SJSA1 (cell line): ENCODE measurements at regions not wholly inside any gene's neighbourhood (a gene's known extent, or its start where the extent isn't known, plus 50 kb on each side); places are given as distances from the start of the nearest gene placed in this dataset.

ENCODE experiments used
- DNase-seq, 2 experiments: peaks; one replicate each; pipeline ENCODE4 v3.0.0-alpha.2; 2015 to 2020; ENCODE audit warnings: low spot score in 2 of 2, low read depth in 1 of 2
- H3K27ac ChIP-seq: fragments of 250-450 bp; sonication (Bioruptor Pico); 2 replicates; pipeline ENCODE4 v1.5.1; 2020; ENCODE audit warnings: mild to moderate bottlenecking, moderate library complexity
- H3K27me3 ChIP-seq: fragments of 250-450 bp; sonication (Bioruptor Pico); replicated peaks from 2 replicates; pipeline ENCODE4 v1.5.1; 2020; ENCODE audit warnings: mild to moderate bottlenecking, moderate library complexity
- H3K36me3 ChIP-seq: fragments of 250-450 bp; sonication (Bioruptor Pico); 2 replicates; pipeline ENCODE4 v1.5.1; 2020; ENCODE audit warnings: mild to moderate bottlenecking
- H3K4me1 ChIP-seq: fragments of 250-450 bp; sonication (Bioruptor Pico); replicated peaks from 2 replicates; pipeline ENCODE4 v1.6.1; 2021; ENCODE audit warnings: mild to moderate bottlenecking
- H3K4me3 ChIP-seq: fragments of 250-450 bp; sonication (Bioruptor Pico); 2 replicates; pipeline ENCODE4 v1.5.1; 2020; ENCODE audit warnings: mild to moderate bottlenecking
- H3K9me3 ChIP-seq: fragments of 250-450 bp; sonication (Bioruptor Pico); replicated peaks from 2 replicates; pipeline ENCODE4 v1.5.1; 2020; ENCODE audit warnings: mild to moderate bottlenecking

- Histone ChIP-seq H3K27ac (no peak overlapping the region), H3K27me3 (no peaks in the 10 kb centered on the region), H3K9me3 (no peaks in the 10 kb centered on the region), H3K4me1 (no peaks in the 10 kb centered on the region), H3K4me3 (no peak overlapping the region), H3K36me3 (no peaks in the 10 kb centered on the region)
- DNase-seq, result no peak
Observed at GRCh38 chr7:125681508-125681907, 751.9 kb upstream of the POT1 start.

DNA sequence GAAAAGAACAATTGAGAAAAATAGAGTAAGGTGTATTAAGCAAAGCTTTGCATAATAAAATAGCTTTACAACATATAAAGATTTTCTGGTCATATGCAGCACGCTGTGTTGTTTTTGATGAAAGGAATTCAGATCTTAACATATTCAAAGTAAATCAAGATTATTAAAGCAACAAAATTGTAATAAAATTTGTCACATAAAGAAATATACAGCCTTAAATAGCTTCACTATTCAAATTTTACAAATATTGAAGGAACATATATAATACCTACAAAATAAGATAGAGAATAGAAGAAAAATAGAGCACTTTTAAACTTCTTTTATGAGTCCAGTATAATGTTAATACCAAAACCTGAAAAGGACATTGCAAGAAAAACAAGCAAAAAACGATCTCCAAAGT lies 749.1 kb upstream of the POT1 start:
- Histone ChIP-seq H3K4me1 (no peaks in the 10 kb centered on the region), H3K27me3 (no peaks in the 10 kb centered on the region), H3K27ac (no peak overlapping the region), H3K9me3 (no peaks in the 10 kb centered on the region), H3K36me3 (no peaks in the 10 kb centered on the region), H3K4me3 (no peak overlapping the region)
- DNase-seq, result no peak

DNA sequence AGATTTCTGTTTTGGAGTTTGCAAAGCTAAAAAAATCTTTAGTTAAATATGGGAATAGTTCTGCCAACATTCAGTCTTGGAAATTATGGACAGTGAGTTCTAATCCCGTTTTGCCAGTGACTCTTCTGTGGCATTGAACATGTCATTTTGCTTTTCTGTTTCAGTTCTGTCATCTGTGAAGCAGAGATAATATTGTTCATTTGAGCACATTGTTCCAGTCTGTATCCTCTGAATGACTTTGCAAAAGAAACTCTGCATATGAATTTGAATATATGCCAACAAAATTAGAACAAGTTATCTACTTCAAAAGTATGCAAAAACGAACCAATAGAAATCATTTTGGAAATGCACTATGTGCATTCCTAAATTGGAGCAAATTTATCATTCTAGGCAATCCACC lies 746.0 kb upstream of the POT1 start:
- Histone ChIP-seq H3K9me3 (no peaks in the 10 kb centered on the region), H3K27me3 (no peaks in the 10 kb centered on the region), H3K4me1 (no peaks in the 10 kb centered on the region), H3K27ac (no peak overlapping the region), H3K4me3 (no peak overlapping the region), H3K36me3 (no peaks in the 10 kb centered on the region)
- no peak for DNase-seq

GRCh38 chr7:125675169-125675568 lies 745.5 kb upstream of the POT1 start:
- Histone ChIP-seq H3K27ac (no peak overlapping the region), H3K9me3 (no peaks in the 10 kb centered on the region), H3K4me1 (no peaks in the 10 kb centered on the region), H3K27me3 (no peaks in the 10 kb centered on the region), H3K4me3 (no peak overlapping the region), H3K36me3 (no peaks in the 10 kb centered on the region)
- no peak for DNase-seq

DNA sequence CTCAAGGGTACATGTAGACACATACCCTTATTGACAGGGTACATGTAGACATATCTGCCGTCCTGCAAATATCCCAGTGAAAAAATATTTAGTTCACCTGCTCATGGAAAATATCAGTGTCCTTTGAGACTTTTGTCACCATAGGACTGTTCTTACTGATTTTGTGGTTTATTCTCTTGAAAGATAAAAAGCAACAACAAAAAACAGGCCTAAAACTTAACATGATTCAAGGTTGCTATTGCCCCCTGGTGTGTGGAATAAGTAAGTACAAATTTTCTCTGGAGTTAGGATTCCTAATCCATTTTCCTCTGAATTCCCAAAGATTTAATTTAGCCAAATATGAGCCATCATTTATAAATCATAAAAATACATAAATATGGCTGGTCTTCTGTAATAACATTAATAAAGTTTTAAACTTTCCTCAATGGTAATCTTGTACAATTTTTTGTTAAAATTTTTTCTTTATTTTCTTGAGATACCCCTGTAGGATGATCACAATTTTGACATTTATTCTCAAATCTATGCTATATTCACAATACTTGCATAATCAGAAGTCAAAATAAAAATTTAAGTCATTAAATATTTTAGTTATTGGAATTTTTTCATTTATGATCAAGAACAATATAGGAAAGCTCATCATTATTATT lies 741.4 kb upstream of the POT1 start:
- Histone ChIP-seq H3K4me1 (no peaks in the 10 kb centered on the region), H3K36me3 (no peaks in the 10 kb centered on the region), H3K27me3 (no peaks in the 10 kb centered on the region), H3K27ac (no peak overlapping the region), H3K4me3 (no peak overlapping the region), H3K9me3 (no peaks in the 10 kb centered on the region)
- peak in 1 of 2 experiments; percentile 2 for DNase-seq

- no peaks in the 10 kb centered on the region for H3K4me1 ChIP-seq
- DNase-seq, result no peak
- H3K36me3 ChIP-seq, result no peaks in the 10 kb centered on the region
Observed at GRCh38 chr7:125668321-125668993, 738.8 kb upstream of the POT1 start.

GRCh38 chr7:125664625-125665024 lies 735.0 kb upstream of the POT1 start:
- no peaks in the 10 kb centered on the region for H3K4me1 ChIP-seq

More at GRCh38 chr7:125668321-125668993, 738.8 kb upstream of the POT1 start:
- Histone ChIP-seq H3K9me3 (no peaks in the 10 kb centered on the region), H3K4me3 (no peak overlapping the region), H3K27ac (no peak overlapping the region), H3K27me3 (no peaks in the 10 kb centered on the region)

DNA sequence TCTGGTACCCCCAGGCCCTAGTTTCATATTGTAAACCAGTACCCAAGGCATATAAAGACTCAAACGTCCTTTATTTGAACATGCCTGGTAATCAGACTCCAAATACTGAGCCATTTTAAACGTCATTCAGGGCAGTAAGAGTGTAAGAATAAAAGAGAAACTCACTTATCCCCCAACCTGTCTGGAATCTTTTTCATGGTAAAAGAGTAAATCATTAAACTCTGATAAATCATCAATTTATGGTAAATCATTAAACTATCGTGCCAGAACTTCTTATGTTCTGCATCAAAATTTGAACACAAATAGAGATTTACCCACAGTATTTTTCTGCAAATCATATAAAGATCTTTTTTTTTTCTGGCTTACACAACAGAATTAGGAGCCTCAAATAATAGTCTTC lies 734.3 kb upstream of the POT1 start:
- Histone ChIP-seq H3K27me3 (no peaks in the 10 kb centered on the region), H3K9me3 (no peaks in the 10 kb centered on the region), H3K27ac (no peak overlapping the region), H3K4me1 (no peaks in the 10 kb centered on the region), H3K36me3 (no peaks in the 10 kb centered on the region), H3K4me3 (no peak overlapping the region)
- DNase-seq, result no peak

More at GRCh38 chr7:125664625-125665024, 735.0 kb upstream of the POT1 start:
- Histone ChIP-seq H3K4me3 (no peak overlapping the region), H3K36me3 (no peaks in the 10 kb centered on the region), H3K27ac (no peak overlapping the region), H3K9me3 (no peaks in the 10 kb centered on the region), H3K27me3 (no peaks in the 10 kb centered on the region)
- no peak for DNase-seq

GRCh38 chr7:125661677-125662076 lies 732.1 kb upstream of the POT1 start:
- Histone ChIP-seq H3K27ac (no peak overlapping the region), H3K27me3 (no peaks in the 10 kb centered on the region), H3K4me3 (no peak overlapping the region), H3K4me1 (no peaks in the 10 kb centered on the region), H3K36me3 (no peaks in the 10 kb centered on the region), H3K9me3 (no peaks in the 10 kb centered on the region)
- DNase-seq, result no peak

GRCh38 chr7:125661006-125661405 lies 731.4 kb upstream of the POT1 start:
- Histone ChIP-seq H3K27me3 (no peaks in the 10 kb centered on the region), H3K9me3 (no peaks in the 10 kb centered on the region), H3K36me3 (no peaks in the 10 kb centered on the region), H3K4me1 (no peaks in the 10 kb centered on the region), H3K27ac (no peak overlapping the region), H3K4me3 (no peak overlapping the region)
- no peak for DNase-seq

- Histone ChIP-seq H3K36me3 (no peaks in the 10 kb centered on the region), H3K9me3 (no peaks in the 10 kb centered on the region; the same call in 1 of the 2 replicates), H3K4me1 (no peaks in the 10 kb centered on the region), H3K27me3 (no peaks in the 10 kb centered on the region), H3K27ac (no peak overlapping the region), H3K4me3 (no peak overlapping the region)
- no peak for DNase-seq
Observed at GRCh38 chr7:125654076-125654475, 724.5 kb upstream of the POT1 start.

DNA sequence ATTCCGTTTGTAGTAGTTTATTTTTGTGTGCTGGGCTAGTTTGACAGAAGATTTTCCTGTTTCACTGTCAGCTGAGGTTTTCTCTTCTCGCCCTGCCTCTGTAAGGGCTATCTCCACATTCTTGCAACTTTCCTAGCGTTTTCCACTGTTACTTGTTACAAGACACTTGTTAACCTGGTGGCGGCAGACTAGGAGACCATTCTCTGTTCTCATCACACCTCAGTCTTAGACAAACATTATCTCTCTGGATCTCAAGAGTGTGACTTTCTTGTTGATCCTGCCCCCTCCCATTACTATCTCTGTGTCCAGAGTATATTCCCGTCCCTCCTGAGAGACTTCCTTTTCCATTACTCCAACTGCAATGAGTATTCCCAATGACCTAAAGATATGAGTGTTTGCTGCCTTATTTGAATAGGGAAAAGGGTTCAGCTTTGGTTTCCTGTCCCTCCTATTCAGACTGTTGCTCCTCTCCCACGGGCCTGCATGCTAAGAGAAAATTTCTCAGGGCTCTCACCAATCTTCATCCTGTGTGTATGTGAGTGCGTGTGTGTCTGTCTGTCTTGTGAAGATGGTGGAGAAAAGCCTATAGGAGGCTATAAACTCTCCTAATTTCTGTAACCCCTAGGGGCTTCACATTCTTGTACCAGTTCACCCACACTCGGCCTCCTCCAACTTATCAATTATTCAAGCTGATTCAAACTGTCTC lies 722.4 kb upstream of the POT1 start:
- DNase-seq, result no peak
- Histone ChIP-seq H3K4me1 (no peaks in the 10 kb centered on the region), H3K27ac (no peak overlapping the region), H3K36me3 (no peaks in the 10 kb centered on the region), H3K9me3 (no peaks in the 10 kb centered on the region; the same call in 1 of the 2 replicates), H3K4me3 (no peak overlapping the region), H3K27me3 (no peaks in the 10 kb centered on the region)

DNA sequence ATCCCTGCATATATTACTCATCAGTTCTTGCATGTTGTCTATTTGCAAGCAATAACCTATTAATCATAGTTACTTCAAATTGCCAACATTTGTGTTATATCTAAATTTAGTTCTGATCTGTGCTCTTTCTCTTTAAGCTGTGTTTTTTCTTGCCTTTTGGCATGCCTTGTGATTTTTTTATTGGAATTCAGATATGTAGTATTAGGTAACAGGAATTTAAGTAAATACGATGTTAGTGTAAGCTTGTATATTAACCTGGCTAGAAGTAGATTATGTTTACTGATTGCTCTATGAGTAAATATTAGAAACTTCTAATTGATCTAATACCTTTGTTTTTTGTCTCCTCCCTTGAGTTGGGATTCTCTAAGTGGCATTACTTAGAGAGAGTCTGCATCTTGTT lies 718.9 kb upstream of the POT1 start:
- no peak overlapping the region for H3K4me3 ChIP-seq
- H3K27ac ChIP-seq, result no peak overlapping the region
- no peaks in the 10 kb centered on the region for H3K4me1 ChIP-seq
- H3K27me3 ChIP-seq, result no peaks in the 10 kb centered on the region
- no peaks in the 10 kb centered on the region; the same call in 1 of the 2 replicates for H3K9me3 ChIP-seq
- no peaks in the 10 kb centered on the region for H3K36me3 ChIP-seq
- DNase-seq, result no peak

DNA sequence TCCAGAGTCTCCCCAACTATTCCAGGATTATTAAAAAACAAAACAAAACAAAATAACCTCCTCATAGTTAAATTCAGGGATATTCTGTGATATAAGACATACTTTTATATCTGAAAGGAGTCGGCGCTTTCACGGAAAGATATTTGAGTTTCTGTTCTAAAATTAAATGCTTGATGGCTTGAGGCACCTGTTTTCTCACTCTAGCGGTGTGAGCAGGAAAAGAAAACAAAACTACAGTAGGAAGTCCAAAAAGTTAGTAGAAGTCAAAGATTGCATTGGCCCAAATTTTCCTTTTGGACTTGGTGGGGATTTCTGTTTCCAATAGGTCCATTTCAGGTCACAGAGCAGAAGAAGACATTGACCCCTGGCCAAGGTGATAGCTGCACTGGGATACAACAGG lies 716.1 kb upstream of the POT1 start:
- Histone ChIP-seq H3K27ac (no peak overlapping the region), H3K36me3 (no peaks in the 10 kb centered on the region), H3K4me1 (no peaks in the 10 kb centered on the region), H3K4me3 (no peak overlapping the region), H3K27me3 (no peaks in the 10 kb centered on the region), H3K9me3 (no peaks in the 10 kb centered on the region; the same call in 1 of the 2 replicates)
- no peak for DNase-seq
